Trophoblast cell (in vitro differentiated cells and primary cell): ENCODE measurements at regions not wholly inside any gene's neighbourhood (a gene's known extent, or its start where the extent isn't known, plus 50 kb on each side); places are given as distances from the start of the nearest gene placed in this dataset.

Experiments used
- DNase-seq, 2 donors: peaks; one replicate each; pipeline ENCODE4 v3.0.0-alpha.2; 2016
- H2AFZ ChIP-seq: 2 replicates; pipeline ENCODE4 v1.6.1; 2013; ENCODE audit warnings: low read length, moderate library complexity, mild to moderate bottlenecking; ENCODE audit not compliant: insufficient read depth, poor library complexity
- H2AK5ac ChIP-seq: 2 replicates; pipeline ENCODE4 v1.6.1; 2013; ENCODE audit warnings: mild to moderate bottlenecking, low read length
- H2BK120ac ChIP-seq: 2 replicates; pipeline ENCODE4 v1.6.1; 2013; ENCODE audit warnings: low read length, mild to moderate bottlenecking, moderate library complexity; ENCODE audit not compliant: insufficient read depth, poor library complexity
- H2BK12ac ChIP-seq: 2 replicates; pipeline ENCODE4 v1.6.1; 2013; ENCODE audit warnings: mild to moderate bottlenecking, low read length, moderate library complexity
- H2BK5ac ChIP-seq: 2 replicates; pipeline ENCODE4 v1.6.1; 2013; ENCODE audit warnings: low read length, low read depth, moderate library complexity, mild to moderate bottlenecking; ENCODE audit not compliant: poor library complexity
- H3K14ac ChIP-seq: 2 replicates; pipeline ENCODE4 v1.6.1; 2013; ENCODE audit warnings: mild to moderate bottlenecking, low read length
- H3K18ac ChIP-seq: 2 replicates; pipeline ENCODE4 v1.6.1; 2013; ENCODE audit warnings: mild to moderate bottlenecking, low read length
- H3K23ac ChIP-seq: 2 replicates; pipeline ENCODE4 v1.6.1; 2013; ENCODE audit warnings: low read length
- H3K27ac ChIP-seq: 2 replicates; pipeline ENCODE4 v1.5.1; 2013; ENCODE audit warnings: low read depth, mild to moderate bottlenecking, inconsistent platforms, low read length, moderate library complexity
- H3K27me3 ChIP-seq: 2 replicates; pipeline ENCODE4 v1.6.1; 2013; ENCODE audit warnings: inconsistent platforms, mild to moderate bottlenecking, low read length, moderate library complexity; ENCODE audit not compliant: insufficient read depth
- H3K36me3 ChIP-seq, 2 experiments: 1 replicate in 1 of 2; 2 replicates in 1 of 2; pipeline ENCODE4 v1.6.1; 2013; ENCODE audit warnings: low read length in 2 of 2, mild to moderate bottlenecking in 2 of 2, moderate library complexity in 1 of 2; ENCODE audit not compliant: insufficient read depth in 2 of 2, control insufficient read depth in 1 of 2
- H3K4ac ChIP-seq: 2 replicates; pipeline ENCODE4 v1.6.1; 2013; ENCODE audit warnings: low read depth, mild to moderate bottlenecking, low read length, moderate library complexity
- H3K4me1 ChIP-seq, 2 experiments: 1 replicate in 1 of 2; 2 replicates in 1 of 2; pipeline ENCODE4 v1.6.1; 2013; ENCODE audit warnings: low read length in 2 of 2, mild to moderate bottlenecking in 2 of 2, moderate library complexity in 1 of 2; ENCODE audit not compliant: insufficient read depth in 2 of 2, control insufficient read depth in 1 of 2
- H3K4me2 ChIP-seq: 2 replicates; pipeline ENCODE4 v1.6.1; 2013; ENCODE audit warnings: inconsistent platforms, mild to moderate bottlenecking, low read length, moderate library complexity
- H3K4me3 ChIP-seq: 2 replicates; pipeline ENCODE4 v1.5.1; 2013; ENCODE audit warnings: mild to moderate bottlenecking, low read depth, low read length, inconsistent platforms
- H3K79me1 ChIP-seq: one replicate; pipeline ENCODE4 v1.6.1; 2013; ENCODE audit warnings: low read length
- H3K79me2 ChIP-seq: 2 replicates; pipeline ENCODE4 v1.6.1; 2013; ENCODE audit warnings: low read length, mild to moderate bottlenecking; ENCODE audit not compliant: control insufficient read depth, insufficient read depth, poor library complexity
- H3K9ac ChIP-seq: 2 replicates; pipeline ENCODE4 v1.6.1; 2013; ENCODE audit warnings: mild to moderate bottlenecking, low read length
- H3K9me3 ChIP-seq: 2 replicates; pipeline ENCODE4 v1.6.1; 2013; ENCODE audit warnings: low read depth, mild to moderate bottlenecking, control low read depth, inconsistent platforms, low read length; ENCODE audit not compliant: insufficient read depth
- H4K12ac ChIP-seq: 2 replicates; pipeline ENCODE4 v1.6.1; 2013; ENCODE audit warnings: low read depth, mild to moderate bottlenecking, low read length, moderate library complexity
- H4K8ac ChIP-seq: 2 replicates; pipeline ENCODE4 v1.6.1; 2013; ENCODE audit warnings: low read depth, mild to moderate bottlenecking, low read length, moderate library complexity
- H4K91ac ChIP-seq: one replicate; pipeline ENCODE4 v1.6.1; 2013; ENCODE audit warnings: low read depth, mild to moderate bottlenecking, low read length, moderate library complexity
- WGBS: extraction: QIAGEN DNeasy Blood & Tissue Kit; methylation state at CpG from one replicate; pipeline ENCODE4 v1.1.7; 2013; ENCODE audit warnings: missing lambda C conversion rate; ENCODE audit not compliant: insufficient read length, insufficient coverage; ENCODE audit errors: extremely low coverage; 5-methylcytosine and 5-hydroxymethylcytosine counted together

- no peak overlapping the region for H3K4me3 ChIP-seq
Observed at GRCh38 chr5:123845356-123846100, 333.6 kb downstream of the CSNK1G3 start.

GRCh38 chr5:123844873-123845272, 332.9 kb downstream of the CSNK1G3 start:
- WGBS, result no CpG with 5 or more reads among the region's 1 CpG
- no peaks in the 10 kb centered on the region for H3K36me3 ChIP-seq

More at GRCh38 chr5:123845356-123846100, 333.6 kb downstream of the CSNK1G3 start:
- Histone ChIP-seq H3K79me1 (no peaks in the 10 kb centered on the region), H3K9ac (no peak overlapping the region), H4K8ac (no peak overlapping the region), H3K23ac (no peak overlapping the region), H3K18ac (no peak overlapping the region), H3K9me3 (no peaks in the 10 kb centered on the region), H3K27ac (no peak overlapping the region), H3K27me3 (no peaks in the 10 kb centered on the region), H2AK5ac (no peak overlapping the region), H2AFZ (no peak overlapping the region), H3K4me1 (peaks cover 0 to 4% of the 10 kb centered on the region in 2 experiments), H3K14ac (no peak overlapping the region), H4K91ac (no peak overlapping the region), H2BK12ac (no peak overlapping the region), H3K4me2 (no peak overlapping the region), H3K36me3 (no peaks in the 10 kb centered on the region), H2BK120ac (no peak overlapping the region), H3K4ac (no peak overlapping the region), H4K12ac (no peak overlapping the region), H2BK5ac (no peak overlapping the region), H3K79me2 (no peaks in the 10 kb centered on the region)
- peak in 1 of 2 donors; percentile 43 for DNase-seq
- WGBS, result no CpG with 5 or more reads among the region's 6 CpGs

GRCh38 chr5:123835421-123835820, 323.4 kb downstream of the CSNK1G3 start:
- Histone ChIP-seq H3K14ac (no peak overlapping the region), H3K4me3 (no peak overlapping the region), H3K4me2 (no peak overlapping the region), H4K91ac (no peak overlapping the region), H2BK12ac (no peak overlapping the region), H3K18ac (no peak overlapping the region), H3K27me3 (no peaks in the 10 kb centered on the region), H3K9me3 (no peaks in the 10 kb centered on the region), H2BK120ac (no peak overlapping the region), H2AK5ac (no peak overlapping the region), H2AFZ (no peak overlapping the region), H3K79me1 (no peaks in the 10 kb centered on the region), H4K12ac (no peak overlapping the region), H3K4me1 (no peaks in the 10 kb centered on the region), H4K8ac (no peak overlapping the region), H3K9ac (no peak overlapping the region), H3K4ac (no peak overlapping the region), H3K79me2 (no peaks in the 10 kb centered on the region), H3K27ac (no peak overlapping the region), H3K36me3 (no peaks in the 10 kb centered on the region), H2BK5ac (no peak overlapping the region), H3K23ac (no peak overlapping the region)
- DNase-seq, result no peak
- no CpG with 5 or more reads among the region's 4 CpGs for WGBS

More at GRCh38 chr5:123844873-123845272, 332.9 kb downstream of the CSNK1G3 start:
- no peak overlapping the region for H3K4me3 ChIP-seq
- no peak overlapping the region for H3K18ac ChIP-seq
- no peaks in the 10 kb centered on the region for H3K79me1 ChIP-seq
- H2BK12ac ChIP-seq, result no peak overlapping the region
- H4K8ac ChIP-seq, result no peak overlapping the region
- H4K12ac ChIP-seq, result no peak overlapping the region
- no peak overlapping the region for H3K9ac ChIP-seq
- H3K4me2 ChIP-seq, result no peak overlapping the region
- H3K9me3 ChIP-seq, result no peaks in the 10 kb centered on the region
- peaks cover 0 to 4% of the 10 kb centered on the region in 2 experiments for H3K4me1 ChIP-seq
- no peak overlapping the region for H3K23ac ChIP-seq
- no peak overlapping the region for H3K4ac ChIP-seq
- H3K14ac ChIP-seq, result no peak overlapping the region
- H2AFZ ChIP-seq, result no peak overlapping the region
- H3K27me3 ChIP-seq, result no peaks in the 10 kb centered on the region
- no peak overlapping the region for H2BK5ac ChIP-seq
- H3K79me2 ChIP-seq, result no peaks in the 10 kb centered on the region
- no peak overlapping the region for H2AK5ac ChIP-seq
- H2BK120ac ChIP-seq, result no peak overlapping the region
- DNase-seq, result peak in 1 of 2 donors; percentile 52
- H3K27ac ChIP-seq, result no peak overlapping the region
- H4K91ac ChIP-seq, result no peak overlapping the region

- Histone ChIP-seq H2BK5ac (no peak overlapping the region), H3K9ac (no peak overlapping the region), H2BK12ac (no peak overlapping the region), H4K8ac (no peak overlapping the region), H3K4me2 (no peak overlapping the region), H3K27ac (no peak overlapping the region), H2BK120ac (no peak overlapping the region), H3K27me3 (no peaks in the 10 kb centered on the region), H3K9me3 (no peaks in the 10 kb centered on the region), H3K79me2 (no peaks in the 10 kb centered on the region), H3K23ac (no peak overlapping the region), H3K4ac (no peak overlapping the region), H3K79me1 (no peaks in the 10 kb centered on the region), H3K36me3 (no peaks in the 10 kb centered on the region), H3K4me1 (no peaks in the 10 kb centered on the region), H3K14ac (no peak overlapping the region), H3K18ac (no peak overlapping the region), H2AK5ac (no peak overlapping the region), H4K12ac (no peak overlapping the region), H4K91ac (no peak overlapping the region), H3K4me3 (no peak overlapping the region), H2AFZ (no peak overlapping the region)
- DNase-seq, result no peak
- WGBS, result no CpG with 5 or more reads among the region's 2 CpGs
Observed at GRCh38 chr5:123830575-123830974, 318.6 kb downstream of the CSNK1G3 start.
